ENCODE measurements at regions not wholly inside any gene's neighbourhood (a gene's known extent, or its start where the extent isn't known, plus 50 kb on each side); places are given as distances from the start of the nearest gene placed in this dataset.

- no peak for DNase-seq
Observed at GRCh38 chr14:82490397-82490796, 956.7 kb upstream of the SEL1L start.

DNA sequence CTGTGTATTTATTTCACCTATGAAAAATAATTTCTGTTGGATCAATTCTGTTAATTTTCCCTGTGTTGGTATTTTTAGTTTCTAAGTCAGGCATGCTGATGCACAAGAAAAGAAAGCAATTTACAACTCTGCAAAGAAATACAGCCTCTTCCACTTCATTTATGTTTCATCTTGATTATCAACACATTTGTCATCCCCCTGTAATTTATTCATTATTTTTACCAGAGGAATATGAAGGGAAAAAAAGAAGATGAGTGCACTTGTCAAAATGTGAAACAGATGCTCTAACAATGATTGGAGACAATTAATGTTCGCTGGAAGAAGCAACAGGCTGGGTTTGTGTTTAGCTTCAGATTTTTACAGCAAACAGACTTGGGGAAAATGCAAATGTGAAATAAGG, 958.5 kb upstream of the SEL1L start:
- DNase-seq: no peak

DNA sequence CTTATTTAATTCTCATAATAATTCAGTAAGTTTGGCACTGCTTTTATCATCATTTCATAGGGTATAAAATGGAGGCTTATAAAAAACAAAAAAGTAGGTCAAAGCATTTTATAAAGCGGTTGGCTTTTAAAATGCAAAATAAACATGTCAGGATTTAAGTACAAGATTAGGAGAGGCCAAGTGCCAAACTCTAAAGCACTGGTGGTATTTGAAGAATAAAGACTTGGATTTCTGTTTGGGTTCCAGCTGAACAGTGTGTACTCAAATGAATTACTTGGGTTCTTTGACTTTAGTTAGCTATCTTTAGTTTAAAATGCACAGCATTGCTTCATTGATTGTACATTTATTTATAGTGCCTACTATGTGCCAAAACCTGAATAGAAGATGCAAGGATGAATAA, 966.6 kb upstream of the SEL1L start:
- no peak for DNase-seq

DNA sequence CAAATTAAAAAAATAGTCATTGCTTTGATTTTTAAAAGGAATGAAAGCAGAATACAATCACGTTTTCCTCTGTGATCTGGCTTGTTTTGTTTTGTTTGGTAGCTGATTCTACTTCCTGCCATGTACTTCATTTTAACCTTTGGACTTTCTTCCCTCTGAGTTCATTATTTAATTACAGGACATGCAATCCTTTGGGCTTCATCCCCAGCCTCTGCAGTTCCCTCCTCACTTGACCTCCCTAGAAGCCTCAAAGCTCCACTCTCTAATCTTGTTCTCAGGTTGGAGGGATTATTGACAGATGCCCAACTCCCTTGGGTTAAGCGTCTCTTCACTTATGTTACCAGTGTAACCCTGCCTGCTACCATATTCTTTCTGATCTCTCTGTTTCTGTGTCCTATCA, 967.9 kb upstream of the SEL1L start:
- no peak for DNase-seq

DNA sequence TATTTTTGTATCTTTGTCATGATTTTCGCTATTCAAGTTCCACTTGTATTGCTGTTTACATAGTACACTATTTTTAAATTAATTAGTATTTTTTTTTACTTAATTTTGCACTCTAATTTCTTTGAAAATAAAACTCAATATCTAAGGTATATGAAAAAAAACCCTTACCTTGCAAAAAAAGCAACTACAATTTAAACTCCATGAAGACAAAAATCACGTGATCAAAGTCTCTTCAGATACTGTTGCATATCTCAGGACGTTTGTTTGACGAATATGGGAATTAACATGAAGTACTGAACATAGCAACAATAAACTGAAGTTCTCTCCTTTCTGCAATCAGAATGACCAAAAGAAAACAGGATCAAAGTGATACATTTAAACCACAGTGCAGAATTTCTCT, 968.4 kb upstream of the SEL1L start:
- DNase-seq: no peak

GRCh38 chr14:82504894-82505293, 971.2 kb upstream of the SEL1L start:
- DNase-seq: no peak

GRCh38 chr14:82510007-82510406, 976.4 kb upstream of the SEL1L start:
- no peak for DNase-seq

DNA sequence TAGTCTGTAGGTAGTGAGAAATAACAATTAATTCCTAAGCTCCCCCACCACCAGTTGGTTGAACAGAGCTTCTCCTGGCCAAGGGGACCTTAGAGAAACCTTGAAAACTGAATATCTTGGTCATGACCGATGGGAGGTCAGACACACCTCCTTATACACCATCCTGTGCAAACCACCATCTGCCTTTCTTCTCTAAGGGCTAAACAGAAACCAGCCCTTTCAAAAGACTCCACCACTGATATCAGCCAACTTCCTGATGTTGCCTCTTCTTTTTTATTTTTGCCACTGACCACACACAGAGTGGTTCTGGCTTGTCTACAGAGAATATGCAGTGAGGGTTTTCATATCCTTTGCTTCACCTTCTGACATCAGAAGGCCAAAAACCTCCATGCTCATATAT, 977.7 kb upstream of the SEL1L start:
- DNase-seq: no peak

DNA sequence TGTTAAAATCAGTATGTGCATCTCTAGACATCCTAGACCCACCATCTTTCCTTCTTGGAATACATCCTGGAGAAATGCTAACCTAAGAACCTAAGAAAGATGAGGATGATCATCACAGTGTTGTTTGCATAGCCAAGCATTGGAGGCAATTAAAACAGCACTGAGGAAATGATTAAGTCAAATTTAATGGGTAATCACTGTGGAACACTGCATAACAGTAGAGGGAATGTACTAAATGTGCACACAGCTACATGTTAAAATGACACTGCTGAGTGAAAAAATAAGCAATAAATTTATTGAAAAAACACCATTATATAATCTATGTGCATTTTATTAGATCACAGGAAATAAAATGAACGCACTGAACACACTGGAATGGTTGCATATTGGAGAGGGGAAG, 987.1 kb upstream of the SEL1L start:
- DNase-seq: no peak

DNA sequence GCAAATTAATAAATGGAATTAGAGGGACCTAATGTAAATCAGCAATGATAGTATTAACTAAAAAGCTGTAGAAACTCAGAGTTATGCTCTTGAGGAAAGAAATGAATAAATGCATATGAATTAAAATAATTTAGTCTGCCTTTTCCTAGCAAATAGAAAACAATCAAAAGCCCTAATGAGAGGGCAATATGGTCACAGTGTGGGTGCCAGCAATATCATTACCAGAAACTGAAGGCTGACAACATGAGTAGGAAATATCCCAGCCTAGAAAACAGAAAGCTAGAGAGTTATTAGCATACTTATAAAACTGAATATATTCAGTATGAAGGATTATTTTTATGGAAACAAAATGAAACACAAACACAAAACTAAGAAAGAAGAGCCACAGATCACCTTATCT, 987.5 kb upstream of the SEL1L start:
- no peak for DNase-seq

DNA sequence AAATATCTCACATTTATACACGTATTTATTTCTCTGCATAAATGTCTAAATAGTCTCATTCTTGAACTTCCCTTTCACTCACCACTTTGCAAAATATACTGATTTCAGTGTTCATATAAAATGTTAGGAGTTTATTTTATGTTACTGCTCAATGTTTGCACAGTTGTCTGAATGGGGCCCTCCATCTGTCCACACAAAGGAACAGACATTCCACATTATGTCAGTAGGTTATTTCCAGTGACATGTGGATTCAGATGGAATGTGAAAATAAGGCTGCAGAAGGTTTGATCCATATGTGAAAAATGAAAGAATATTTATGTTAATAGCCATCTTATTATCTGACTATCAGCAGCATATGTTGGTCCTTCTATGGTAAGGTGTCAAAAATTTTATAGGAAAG, 994.4 kb upstream of the SEL1L start:
- DNase-seq: no peak

GRCh38 chr14:82533351-82533750, 999.7 kb upstream of the SEL1L start:
- no peak for DNase-seq

DNA sequence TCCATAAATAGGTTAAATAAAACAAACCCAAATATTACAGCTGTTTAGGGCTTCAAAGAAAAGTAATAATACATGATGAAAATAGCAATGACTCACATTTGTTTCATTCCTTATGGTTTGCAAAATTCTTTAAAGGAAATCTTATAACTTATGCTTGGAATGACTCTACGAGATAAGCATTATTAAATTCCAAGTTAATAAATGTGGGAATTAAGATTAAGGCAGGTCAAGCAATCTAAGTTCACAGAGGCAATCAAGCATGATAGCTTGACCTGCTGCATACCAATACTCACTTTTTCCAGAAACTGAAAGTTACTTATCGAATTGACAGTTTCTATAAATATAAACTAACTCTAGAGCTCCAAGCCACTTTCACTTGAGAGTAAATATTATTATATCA, 1002.9 kb upstream of the SEL1L start:
- no peak for DNase-seq

DNA sequence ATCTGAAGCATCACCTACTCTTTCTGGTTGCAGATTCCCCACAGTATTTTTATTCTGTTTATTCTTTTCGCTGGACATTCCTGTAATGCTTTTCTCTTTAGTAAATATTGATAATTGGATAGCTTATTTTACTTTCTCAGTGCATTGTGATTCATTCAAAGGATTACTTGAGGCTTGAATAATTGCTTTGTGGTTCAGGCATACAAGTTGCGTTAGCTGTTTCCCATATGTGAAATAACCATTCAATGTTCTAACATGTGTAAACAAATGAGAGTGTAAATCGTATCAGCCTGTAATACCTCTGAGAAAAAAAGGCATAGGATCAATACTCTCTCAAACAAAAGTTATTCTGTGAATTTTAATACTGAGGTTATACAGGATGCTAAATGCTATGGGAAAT, 1004.2 kb upstream of the SEL1L start:
- DNase-seq: no peak

DNA sequence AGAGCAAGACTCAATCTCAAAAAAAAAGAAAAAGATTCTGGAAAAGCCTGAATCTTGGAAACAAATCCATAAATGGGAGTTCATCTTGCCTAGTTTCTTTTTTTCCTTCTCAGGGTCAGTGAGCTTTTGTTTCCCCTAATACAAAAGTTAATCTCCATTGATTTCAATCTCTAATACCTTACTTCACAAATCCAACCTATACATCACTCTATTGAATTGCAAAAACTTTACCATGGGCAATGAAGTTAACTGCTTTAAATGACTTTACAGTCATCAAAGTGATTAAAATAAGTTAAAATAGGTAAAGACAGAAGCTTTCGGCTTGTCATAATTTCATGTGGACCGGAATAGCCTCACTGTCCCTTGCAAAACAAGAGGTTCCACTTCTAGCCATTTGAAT, 1012.7 kb upstream of the SEL1L start:
- no peak for DNase-seq

GRCh38 chr14:82549306-82549990, 1015.8 kb upstream of the SEL1L start:
- no peak for DNase-seq

- DNase-seq: no peak
Observed at GRCh38 chr14:82562881-82563280, 1029.2 kb upstream of the SEL1L start.

- DNase-seq: no peak
Observed at GRCh38 chr14:82565825-82566224, 1032.2 kb upstream of the SEL1L start.

DNA sequence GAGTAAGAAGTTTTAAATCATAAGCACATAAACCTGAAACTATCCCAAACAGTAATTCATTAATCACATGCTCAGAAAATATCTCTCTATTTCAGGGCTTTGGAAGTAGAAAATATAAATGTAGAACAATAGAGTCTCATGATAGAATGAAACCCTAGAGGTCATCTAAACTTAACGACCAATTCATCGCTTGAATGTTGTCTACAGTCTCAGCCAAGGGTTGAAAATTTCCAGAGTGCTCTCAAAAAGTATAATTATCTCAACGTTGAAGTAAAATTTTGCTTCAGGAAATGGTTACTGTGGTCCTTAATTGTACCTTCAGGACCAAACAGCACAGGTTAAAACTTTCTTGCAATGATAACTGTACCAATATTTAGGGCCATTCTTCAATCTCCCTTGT, 1053.6 kb upstream of the SEL1L start:
- no peak for DNase-seq

- DNase-seq: no peak
Observed at GRCh38 chr14:82595466-82595865, 1061.8 kb upstream of the SEL1L start.

DNA sequence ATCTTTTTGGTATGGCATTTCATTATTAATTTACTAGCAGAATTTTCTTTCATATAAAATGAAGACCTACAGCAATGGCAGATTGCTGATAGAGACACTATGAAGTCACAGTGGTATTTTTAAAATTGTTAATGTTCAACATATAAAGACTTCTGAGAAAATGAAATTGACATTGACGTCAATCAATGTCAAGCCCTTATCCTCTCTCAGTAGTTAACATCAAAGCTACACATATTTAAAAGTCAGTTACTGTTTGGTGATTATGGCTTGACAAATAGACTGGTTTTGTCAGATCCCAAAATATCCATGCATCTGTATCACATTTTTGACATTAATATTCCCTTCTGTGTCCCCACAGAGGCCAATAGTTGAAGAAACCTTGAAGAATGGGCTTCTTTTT, 1069.1 kb upstream of the SEL1L start:
- DNase-seq: no peak

DNA sequence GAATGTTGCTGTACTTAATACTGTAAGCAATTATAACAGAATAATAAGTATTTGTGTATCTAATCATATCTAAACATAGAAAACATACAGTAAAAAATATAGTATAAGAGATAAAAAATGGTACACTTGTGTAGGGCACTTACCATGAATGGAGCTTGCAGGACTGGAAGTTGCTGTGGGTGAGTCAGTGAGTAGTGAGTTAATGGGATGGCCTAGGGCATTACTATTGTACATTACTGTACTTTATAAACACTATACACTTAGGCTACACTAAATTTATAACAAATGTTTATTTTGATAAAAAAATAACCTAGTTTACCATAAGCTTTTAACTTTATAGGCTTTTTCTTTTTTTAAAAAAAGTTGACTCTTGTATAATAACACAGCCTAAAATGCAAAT, 1071.2 kb upstream of the SEL1L start:
- DNase-seq: no peak

DNA sequence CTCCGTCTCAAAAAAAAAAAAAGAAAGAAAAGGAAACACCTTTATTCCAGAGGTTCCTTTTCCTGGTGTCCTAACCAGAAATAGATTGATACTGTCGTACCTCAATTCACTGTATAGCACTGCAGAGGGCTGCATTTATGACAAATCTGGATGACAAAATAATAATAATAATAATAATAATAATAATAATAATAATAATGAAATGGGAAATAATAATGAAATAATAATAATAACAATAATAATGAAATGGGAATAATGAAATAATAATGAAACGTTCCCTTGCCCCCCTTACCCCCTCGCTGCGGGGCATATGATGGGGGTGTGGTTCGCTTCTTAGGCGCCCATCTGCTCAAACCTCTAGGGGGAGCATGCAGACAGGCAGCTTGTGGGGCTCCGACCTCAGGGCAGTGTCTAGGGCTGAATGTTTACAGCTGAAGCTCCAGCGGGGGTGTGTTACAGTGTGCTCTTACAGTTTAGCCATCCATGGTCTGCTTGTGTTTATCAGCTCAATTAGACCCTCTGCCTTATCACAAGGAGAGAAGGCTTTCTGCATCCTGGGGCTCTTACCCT, 1088.3 kb upstream of the SEL1L start:
- no peak for DNase-seq

GRCh38 chr14:82626156-82627066, 1092.8 kb upstream of the SEL1L start:
- no peak for DNase-seq
